ENCODE measurements at regions not wholly inside any gene's neighbourhood (a gene's known extent, or its start where the extent isn't known, plus 50 kb on each side); places are given as distances from the start of the nearest gene placed in this dataset.

DNA sequence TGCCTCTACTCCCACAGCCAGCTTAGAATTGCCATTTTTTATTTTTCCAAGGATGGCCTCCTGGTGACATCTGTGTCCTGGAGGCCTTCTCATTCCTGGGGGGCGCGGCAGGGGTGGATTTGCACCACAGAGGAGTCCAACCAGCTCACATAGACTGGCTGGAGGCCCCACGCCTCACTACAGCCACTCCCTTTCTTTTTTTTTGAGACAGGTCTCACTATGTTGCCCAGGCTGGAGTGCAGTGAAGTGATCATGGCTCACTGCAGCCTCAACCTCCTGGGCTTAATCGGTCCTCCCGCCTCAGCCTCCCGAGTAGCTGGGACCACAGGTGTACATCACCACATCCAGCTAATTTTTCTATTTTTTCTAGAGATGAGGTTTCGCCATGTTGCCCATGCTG lies 57.6 kb upstream of the DOCK1 start:
- DNase-seq (ENCODE audit: low spot score), result no peak

DNA sequence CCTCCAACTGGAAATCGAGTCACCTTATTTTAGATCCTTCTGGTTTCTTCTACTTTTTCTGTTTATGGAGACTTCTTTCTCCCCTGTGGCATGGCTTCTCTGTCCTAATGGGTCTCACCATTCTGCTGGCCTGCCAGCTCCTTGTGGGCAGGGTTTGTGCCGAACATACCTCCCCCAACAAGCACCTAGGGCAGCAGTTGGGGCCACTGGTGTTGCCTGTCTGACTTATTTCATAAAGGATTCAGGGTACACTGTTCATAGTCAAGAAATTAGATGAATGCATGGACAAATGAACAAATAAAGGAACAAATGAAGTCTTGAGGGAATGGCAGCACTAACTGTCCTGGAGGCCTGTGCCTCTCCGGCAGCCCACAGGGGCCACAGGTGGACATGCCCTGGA lies 55.6 kb upstream of the DOCK1 start:
- no peak for DNase-seq (ENCODE audit: low spot score)

DNA sequence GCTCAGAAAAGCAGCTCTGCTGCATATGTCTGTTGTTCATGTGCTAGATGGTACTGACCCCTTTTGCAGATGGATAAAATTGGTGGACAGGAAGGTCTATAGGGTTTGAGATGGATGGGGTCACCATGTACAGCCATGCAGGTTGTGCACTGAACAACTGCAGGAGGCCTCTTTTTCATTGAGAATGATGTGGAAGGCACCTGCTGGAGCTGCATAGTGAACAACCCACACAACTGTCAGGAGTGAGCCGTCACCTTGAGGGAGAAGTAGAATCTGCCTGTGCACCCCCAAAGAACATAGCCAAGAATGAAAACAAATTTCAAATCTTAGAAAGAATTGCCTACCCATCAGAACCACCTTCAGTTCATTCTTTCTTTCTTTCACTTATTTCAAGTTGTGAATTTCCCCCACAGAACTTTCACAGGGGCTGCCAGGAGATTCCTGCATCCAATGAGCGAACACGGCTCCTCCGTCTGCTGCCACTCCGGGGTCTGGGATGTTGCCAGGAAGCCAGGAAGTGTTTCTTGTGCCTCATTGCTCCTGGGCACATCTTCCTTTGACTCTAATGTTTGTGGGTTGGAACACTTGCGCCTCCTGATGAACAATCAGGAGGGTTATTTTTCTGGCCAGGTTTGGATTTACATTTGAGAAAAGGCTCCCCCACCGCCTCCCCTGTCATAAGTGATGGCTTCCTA lies 53.7 kb upstream of the DOCK1 start:
- DNase-seq (ENCODE audit: low spot score), result no peak

DNA sequence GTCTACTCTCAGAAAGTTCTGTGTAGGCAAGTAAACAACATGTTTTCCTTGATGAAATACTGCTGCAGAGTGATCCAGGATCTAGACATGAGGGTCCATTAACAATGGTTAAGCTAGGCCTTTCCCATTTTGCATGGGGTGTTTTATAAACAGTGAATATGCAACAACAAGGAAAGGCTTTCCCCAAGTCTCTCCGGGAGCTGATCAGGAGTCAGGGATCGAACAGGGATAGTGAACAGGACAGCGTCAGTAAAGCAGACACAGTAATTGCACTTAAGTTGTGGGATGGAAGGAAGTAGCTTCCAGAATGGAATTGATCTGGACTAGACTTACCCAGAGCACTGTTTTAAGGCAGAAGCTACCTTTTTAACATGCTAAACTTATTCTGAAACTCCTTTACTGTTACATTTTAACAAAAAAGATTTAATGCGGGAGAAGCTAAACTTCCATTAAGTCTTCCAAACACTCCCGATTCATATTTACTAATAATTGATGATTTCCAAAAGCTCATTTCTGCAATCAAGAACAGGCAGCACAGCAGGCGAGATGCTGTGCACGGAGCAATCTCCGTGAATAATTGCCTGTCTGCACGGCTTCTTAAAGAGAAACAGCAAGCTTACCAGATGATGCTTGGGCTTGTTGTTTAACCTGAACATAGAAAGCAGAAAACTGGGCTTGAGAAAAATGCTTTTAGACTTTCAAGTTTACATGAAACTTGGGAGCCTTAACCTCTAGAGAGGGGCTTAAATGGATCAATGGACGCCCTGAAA lies 50.3 kb upstream of the DOCK1 start:
- no peak for DNase-seq (ENCODE audit: low spot score)

All from NAMALWA (cell line).